PC-9 (cell line): ENCODE measurements at regions not wholly inside any gene's neighbourhood (a gene's known extent, or its start where the extent isn't known, plus 50 kb on each side); places are given as distances from the start of the nearest gene placed in this dataset.

Experiments used
- BruUV-seq: library from RNA; stranded (reverse); fragments of 400-500 nt; replicated peaks from 2 replicates; lab custom pipeline; 2021; lab: Mats Ljungman, UMichigan
- CTCF ChIA-PET: fragments of 300-600 bp; sonication (Branson Sonifier 250); formaldehyde crosslinking; loops from one replicate; lab custom pipeline; 2022; ENCODE audit warnings: antibody characterized with exemption; lab: Charles Lee
- POLR2A ChIA-PET: fragments of 300-600 bp; sonication (Branson Sonifier 250); formaldehyde crosslinking; loops from one replicate; lab custom pipeline; 2022; ENCODE audit warnings: antibody characterized with exemption; ENCODE audit not compliant: unreplicated experiment; lab: Charles Lee
- DNase-seq, 2 experiments: peaks; one replicate each; pipeline versions ENCODE4 v3.0.0 to v3.0.0-alpha.2; 2015 to 2022; ENCODE audit warnings: mixed read lengths in 1 of 2
- H2AFZ ChIP-seq: fragments of 200-600 bp; sonication (generic); 2 replicates; pipeline ENCODE4 v1.8.1; 2017; ENCODE audit warnings: antibody characterized with exemption
- H3F3A ChIP-seq: fragments of 200-600 bp; sonication (generic); 2 replicates; pipeline ENCODE4 v1.8.1; 2017; ENCODE audit warnings: antibody characterized with exemption, mild to moderate bottlenecking, low read depth; ENCODE audit not compliant: insufficient read depth
- H3K27ac ChIP-seq: fragments of 200-600 bp; sonication (generic); 2 replicates; pipeline ENCODE4 v1.6.1; 2016; ENCODE audit warnings: mixed run types
- H3K27me3 ChIP-seq: fragments of 200-600 bp; sonication (generic); 2 replicates; pipeline ENCODE4 v1.6.1; 2016; ENCODE audit warnings: low read depth, mixed run types; ENCODE audit not compliant: insufficient read depth
- H3K36me3 ChIP-seq: fragments of 200-600 bp; sonication (generic); 2 replicates; pipeline ENCODE4 v1.6.1; 2016; ENCODE audit warnings: low read depth, mixed run types
- H3K4me1 ChIP-seq: fragments of 200-600 bp; sonication (generic); replicated peaks from 2 replicates; pipeline ENCODE4 v1.6.1; 2016; ENCODE audit warnings: mixed run types; ENCODE audit not compliant: insufficient read depth
- H3K4me2 ChIP-seq: fragments of 200-600 bp; sonication (generic); 2 replicates; pipeline ENCODE4 v1.6.1; 2017; ENCODE audit warnings: mixed run types
- H3K4me3 ChIP-seq: fragments of 200-600 bp; sonication (generic); 2 replicates; pipeline ENCODE4 v1.6.1; 2016; ENCODE audit warnings: mixed run types
- H3K79me2 ChIP-seq: fragments of 200-600 bp; sonication (generic); 2 replicates; pipeline ENCODE4 v1.6.1; 2017; ENCODE audit warnings: low read depth, mixed run types
- H3K9me2 ChIP-seq: fragments of 200-600 bp; sonication (generic); 2 replicates; pipeline ENCODE4 v1.8.1; 2017; ENCODE audit warnings: mild to moderate bottlenecking; ENCODE audit not compliant: insufficient read depth
- H3K9me3 ChIP-seq: fragments of 200-600 bp; sonication (generic); 2 replicates; pipeline ENCODE4 v1.8.1; 2016; ENCODE audit warnings: low read depth; ENCODE audit not compliant: insufficient read depth
- H4K20me1 ChIP-seq: fragments of 200-600 bp; sonication (generic); 2 replicates; pipeline ENCODE4 v1.8.1; 2017; ENCODE audit not compliant: insufficient read depth
- EZH2 ChIP-seq: fragments of 200-600 bp; sonication (generic); IDR thresholded peaks from 2 replicates; pipeline ENCODE4 v1.8.0; 2017; ENCODE audit warnings: antibody characterized with exemption, low read depth
- intact Hi-C: fragments of 100-400 bp; cut with micrococcal nuclease; formaldehyde crosslinking; loops from one replicate; pipeline ENCODE4 v1.10.0; 2022; ENCODE audit not compliant: unreplicated experiment
- TF ChIP-seq, protein P1 (sequence below): fragments of 200-600 bp; sonication (generic); conservative IDR thresholded peaks from 2 replicates; pipeline ENCODE4 v1.6.1; 2017; ENCODE audit warnings: mixed run types, antibody characterized with exemption, mild to moderate bottlenecking, moderate library complexity

DNA sequence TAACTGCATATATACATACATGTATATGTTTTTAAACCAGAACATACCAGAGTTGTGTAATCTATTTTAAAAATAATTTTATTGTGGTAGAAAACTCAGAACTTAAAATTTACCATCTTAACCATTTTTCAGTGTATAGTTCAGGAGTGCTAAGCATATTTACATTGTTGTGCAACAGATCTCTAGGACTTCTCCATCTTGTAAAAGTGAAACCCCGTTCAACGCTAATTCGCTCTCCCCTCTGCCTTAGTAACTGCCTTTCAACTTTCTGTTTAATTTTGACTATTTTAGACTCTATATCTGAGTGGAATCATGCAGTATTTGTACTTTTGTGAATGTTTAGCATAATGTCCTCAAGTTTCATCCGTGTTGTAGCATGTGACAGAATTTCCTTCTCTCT lies 51.8 kb upstream of the SSR3 start:
- ChIA-PET CTCF (interaction anchor here (0.6 kb wide), 1 partner anchor 21 kb away, joined by 5 read pairs; no protein-coding TSS in a partner anchor), POLR2A (no interaction called here)
- no TSS peak for BruUV-seq
- peaks cover 11% of the 10 kb centered on the region for H3F3A ChIP-seq
- H3K9me2 ChIP-seq = no peaks in the 10 kb centered on the region
- no peaks in the 10 kb centered on the region for H4K20me1 ChIP-seq
- intact Hi-C loops = no loop called here
- peaks cover 38% of the 10 kb centered on the region for H3K4me1 ChIP-seq
- no peak overlapping the region for H3K27ac ChIP-seq
- H3K4me3 ChIP-seq = peak overlapping the region; percentile 56; the same call in 1 of the 2 replicates
- DNase-seq = no peak
- no peaks in the 10 kb centered on the region for H3K36me3 ChIP-seq
- TF ChIP-seq EZH2 = no peak
- TF ChIP-seq, protein P1, sequence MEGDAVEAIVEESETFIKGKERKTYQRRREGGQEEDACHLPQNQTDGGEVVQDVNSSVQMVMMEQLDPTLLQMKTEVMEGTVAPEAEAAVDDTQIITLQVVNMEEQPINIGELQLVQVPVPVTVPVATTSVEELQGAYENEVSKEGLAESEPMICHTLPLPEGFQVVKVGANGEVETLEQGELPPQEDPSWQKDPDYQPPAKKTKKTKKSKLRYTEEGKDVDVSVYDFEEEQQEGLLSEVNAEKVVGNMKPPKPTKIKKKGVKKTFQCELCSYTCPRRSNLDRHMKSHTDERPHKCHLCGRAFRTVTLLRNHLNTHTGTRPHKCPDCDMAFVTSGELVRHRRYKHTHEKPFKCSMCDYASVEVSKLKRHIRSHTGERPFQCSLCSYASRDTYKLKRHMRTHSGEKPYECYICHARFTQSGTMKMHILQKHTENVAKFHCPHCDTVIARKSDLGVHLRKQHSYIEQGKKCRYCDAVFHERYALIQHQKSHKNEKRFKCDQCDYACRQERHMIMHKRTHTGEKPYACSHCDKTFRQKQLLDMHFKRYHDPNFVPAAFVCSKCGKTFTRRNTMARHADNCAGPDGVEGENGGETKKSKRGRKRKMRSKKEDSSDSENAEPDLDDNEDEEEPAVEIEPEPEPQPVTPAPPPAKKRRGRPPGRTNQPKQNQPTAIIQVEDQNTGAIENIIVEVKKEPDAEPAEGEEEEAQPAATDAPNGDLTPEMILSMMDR = no peak
- H3K27me3 ChIP-seq = no peaks in the 10 kb centered on the region
- peak overlapping the region; percentile 82 for H3K4me2 ChIP-seq
- no peak overlapping the region for H2AFZ ChIP-seq
- no peaks in the 10 kb centered on the region for H3K79me2 ChIP-seq
- no peaks in the 10 kb centered on the region for H3K9me3 ChIP-seq

DNA sequence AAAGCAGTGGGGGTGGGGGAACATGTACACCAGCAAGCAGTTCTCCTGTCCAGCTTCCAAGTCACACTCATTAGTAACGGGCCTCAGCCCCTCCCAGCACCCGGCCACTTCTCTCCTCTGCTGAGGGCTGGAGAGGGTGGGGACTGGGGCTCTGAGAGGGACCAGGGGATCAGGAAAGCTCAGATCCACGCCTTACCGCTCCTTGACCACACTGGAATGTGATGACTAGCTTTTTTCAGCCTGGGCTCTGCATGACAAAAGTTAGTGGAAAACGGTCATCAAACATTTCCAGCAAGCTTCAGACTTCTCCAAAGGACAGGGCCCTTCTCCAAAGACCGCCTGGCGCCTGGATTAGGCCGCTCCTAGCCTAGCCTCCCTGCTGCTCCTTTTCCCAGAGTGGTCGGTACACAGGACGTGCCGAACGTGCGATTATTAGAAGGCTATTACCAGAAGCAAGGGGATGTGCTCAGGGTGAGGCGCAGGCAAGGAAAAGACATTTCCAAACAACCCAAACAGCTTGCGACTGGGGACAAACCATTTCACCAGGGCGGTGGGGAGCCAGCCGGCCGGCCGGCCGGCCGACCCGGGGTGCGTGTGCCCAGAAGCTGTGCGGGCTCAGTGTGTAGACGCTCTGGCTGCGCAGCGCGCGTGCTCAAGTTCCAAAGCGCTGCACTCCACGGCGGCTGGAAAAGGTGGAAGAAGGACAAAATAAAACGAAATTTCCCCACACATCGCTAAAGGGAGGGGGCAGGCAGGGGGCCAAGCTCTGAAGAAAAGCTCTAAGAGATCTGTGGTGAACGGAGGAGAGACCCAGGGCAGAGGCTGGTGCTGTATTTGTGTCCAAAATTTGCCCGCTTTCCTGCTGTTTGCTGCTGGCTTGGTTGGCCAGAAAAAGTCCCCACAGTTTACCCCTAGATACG lies 51.0 kb upstream of the SSR3 start:
- intact Hi-C loops = loop anchor here (1.0 to 2.0 kb wide), 2 partner anchors 51 to 68 kb away; partner anchors contain the start of genes SSR3 and TIPARP

DNA sequence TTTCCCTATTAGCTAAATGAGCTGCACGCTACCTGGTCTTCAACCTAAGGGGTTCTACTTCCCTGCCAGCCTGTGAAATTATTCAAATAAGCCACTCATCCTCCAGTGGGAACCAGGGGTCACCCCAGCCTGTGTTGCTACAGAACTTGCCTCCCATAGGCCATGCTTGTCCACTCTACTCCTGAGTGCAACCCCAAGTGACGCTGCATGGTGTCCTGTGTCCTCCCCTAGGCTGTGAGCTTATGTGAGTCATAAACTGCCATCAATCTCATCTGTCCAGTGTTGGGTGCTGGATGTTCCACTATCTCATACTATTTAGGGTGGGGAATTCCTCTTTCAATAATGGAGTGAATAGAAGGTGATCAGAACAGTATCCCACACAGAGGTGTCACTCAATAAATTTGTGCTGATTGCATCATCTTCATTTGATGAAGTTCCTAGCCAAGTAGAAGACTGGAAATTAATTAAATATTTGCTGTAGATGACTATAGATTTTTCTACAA lies 49.8 kb upstream of the SSR3 start:
- H3K79me2 ChIP-seq = no peaks in the 10 kb centered on the region
- no TSS peak for BruUV-seq
- H3F3A ChIP-seq = peaks cover 11% of the 10 kb centered on the region
- H3K27ac ChIP-seq = no peak overlapping the region
- intact Hi-C loops = loop anchor here (1.0 to 2.0 kb wide), 2 partner anchors 50 to 70 kb away; partner anchors contain the start of genes SSR3 and TIPARP
- H3K4me3 ChIP-seq = no peak overlapping the region
- peaks cover 44% of the 10 kb centered on the region for H3K4me1 ChIP-seq
- no peak overlapping the region for H2AFZ ChIP-seq
- H3K9me3 ChIP-seq = no peaks in the 10 kb centered on the region
- TF ChIP-seq, protein P1 = no peak
- TF ChIP-seq EZH2 = no peak
- POLR2A ChIA-PET = interaction anchor here (0.6 to 0.8 kb wide), 2 partner anchors 50 to 69 kb away, joined by 3 to 4 read pairs; partner anchors contain the start of gene SSR3
- DNase-seq = no peak
- H3K9me2 ChIP-seq = no peaks in the 10 kb centered on the region
- H3K36me3 ChIP-seq = no peaks in the 10 kb centered on the region
- H3K27me3 ChIP-seq = no peaks in the 10 kb centered on the region
- H4K20me1 ChIP-seq = no peaks in the 10 kb centered on the region
- CTCF ChIA-PET = no interaction called here
- H3K4me2 ChIP-seq = peak overlapping the region; percentile 82; the same call in 1 of the 2 replicates

More for the DNA sequence above, 51.0 kb upstream of the SSR3 start:
- H3K4me3 ChIP-seq = peak overlapping the region; percentile 56
- peak overlapping the region; percentile 49 for H3K27ac ChIP-seq
- peak overlapping the region; percentile 92 for H2AFZ ChIP-seq
- no TSS peak for BruUV-seq
- POLR2A ChIA-PET = interaction anchor here (0.5 to 0.6 kb wide), 3 partner anchors 65 to 894 kb away, joined by 3 to 22 read pairs (median 4); no protein-coding TSS in a partner anchor
- peaks cover 44% of the 10 kb centered on the region for H3K4me1 ChIP-seq
- no peak for TF ChIP-seq EZH2
- TF ChIP-seq, protein P1 = no peak
- H3K79me2 ChIP-seq = no peaks in the 10 kb centered on the region
- H3K36me3 ChIP-seq = no peaks in the 10 kb centered on the region
- H3K9me2 ChIP-seq = no peaks in the 10 kb centered on the region
- H3F3A ChIP-seq = peaks cover 11% of the 10 kb centered on the region
- H3K4me2 ChIP-seq = peak overlapping the region; percentile 82
- DNase-seq = peak; percentile 75 to 82
- no peaks in the 10 kb centered on the region for H3K9me3 ChIP-seq
- H4K20me1 ChIP-seq = no peaks in the 10 kb centered on the region
- no peaks in the 10 kb centered on the region for H3K27me3 ChIP-seq
- CTCF ChIA-PET = interaction anchor here (0.6 kb wide), 3 partner anchors 17 to 129 kb away, joined by 5 to 8 read pairs (median 6); no protein-coding TSS in a partner anchor
